H1 (cell line): ENCODE measurements at regions not wholly inside any gene's neighbourhood (a gene's known extent, or its start where the extent isn't known, plus 50 kb on each side); places are given as distances from the start of the nearest gene placed in this dataset.

ENCODE experiments used
- CTCF ChIA-PET: fragments of 300-600 bp; sonication (Branson Sonifier 250); formaldehyde crosslinking; loops from one replicate; lab custom pipeline; 2021; ENCODE audit not compliant: partially characterized antibody; lab: Charles Lee
- POLR2A ChIA-PET: fragments of 300-600 bp; sonication (Branson Sonifier 250); formaldehyde crosslinking; loops from one replicate; lab custom pipeline; 2021; ENCODE audit warnings: inconsistent platforms; ENCODE audit not compliant: partially characterized antibody; lab: Charles Lee
- DNase-seq, 2 experiments: peaks; one replicate each; pipeline versions ENCODE4 v3.0.0 to v3.0.0-alpha.2; 2010 to 2022; ENCODE audit warnings: low spot score in 2 of 2, low read depth in 1 of 2, mixed read lengths in 1 of 2
- FAIRE-seq: peaks from 2 replicates; lab custom pipeline; 2011; peaks lifted over from hg19 to GRCh38; lab: Jason Lieb, UNC
- H2AFZ ChIP-seq: 2 replicates; pipeline ENCODE4 v1.8.1; 2012; ENCODE audit warnings: low read length, inconsistent platforms
- H2AK5ac ChIP-seq: 2 replicates; pipeline ENCODE4 v1.6.1; 2013; ENCODE audit warnings: low read depth, low read length
- H2BK120ac ChIP-seq: replicated peaks from 2 replicates; pipeline ENCODE3; 2013; ENCODE audit warnings: low read depth, low read length, inconsistent platforms
- H2BK12ac ChIP-seq: 2 replicates; pipeline ENCODE4 v1.6.1; 2013; ENCODE audit warnings: low read depth, low read length
- H2BK15ac ChIP-seq: 2 replicates; pipeline ENCODE4 v1.6.1; 2013; ENCODE audit warnings: low read length
- H2BK20ac ChIP-seq: 2 replicates; pipeline ENCODE4 v1.6.1; 2013; ENCODE audit warnings: low read length
- H2BK5ac ChIP-seq: 2 replicates; pipeline ENCODE4 v1.6.1; 2013; ENCODE audit warnings: low read depth, low read length
- H3K14ac ChIP-seq: 2 replicates; pipeline ENCODE4 v1.6.1; 2013; ENCODE audit warnings: inconsistent platforms; ENCODE audit not compliant: insufficient read length
- H3K18ac ChIP-seq: 2 replicates; pipeline ENCODE4 v1.6.1; 2013; ENCODE audit warnings: low read length; ENCODE audit errors: extremely low read depth
- H3K23ac ChIP-seq: 2 replicates; pipeline ENCODE4 v1.6.1; 2013; ENCODE audit warnings: inconsistent platforms; ENCODE audit not compliant: insufficient read length
- H3K23me2 ChIP-seq: 2 replicates; pipeline ENCODE4 v1.6.1; 2013; ENCODE audit warnings: low read depth, low read length
- H3K27ac ChIP-seq: 2 replicates; pipeline ENCODE4 v1.6.1; 2011; ENCODE audit warnings: low read depth, low read length, inconsistent platforms
- H3K27me3 ChIP-seq, 4 experiments: replicated peaks in 1 of 4; 1 replicate in 1 of 4; 2 replicates in 3 of 4; pipeline versions ENCODE4 v1.6.1 to v1.8.1; 2011 to 2013; ENCODE audit warnings: low read length in 3 of 4, mild to moderate bottlenecking in 3 of 4, inconsistent platforms in 2 of 4, mixed read lengths in 2 of 4, moderate library complexity in 1 of 4; ENCODE audit not compliant: control insufficient read depth in 3 of 4, insufficient read depth in 3 of 4; ENCODE audit errors: extremely low read depth in 1 of 4
- H3K36me3 ChIP-seq, 4 experiments: 2 replicates each; pipeline versions ENCODE4 v1.6.1 to v1.8.1; 2011 to 2013; ENCODE audit warnings: mild to moderate bottlenecking in 4 of 4, low read length in 3 of 4, moderate library complexity in 2 of 4, control low read depth in 1 of 4, inconsistent platforms in 1 of 4; ENCODE audit not compliant: insufficient read depth in 4 of 4, control insufficient read depth in 2 of 4
- H3K4ac ChIP-seq: replicated peaks from 2 replicates; pipeline ENCODE3; 2013; ENCODE audit warnings: low read length, low read depth, mixed read lengths, inconsistent platforms; ENCODE audit not compliant: insufficient read length
- H3K4me1 ChIP-seq, 4 experiments: replicated peaks in 1 of 4; 1 replicate in 1 of 4; 2 replicates in 3 of 4; pipeline versions ENCODE4 v1.6.1 to v1.8.1; 2011 to 2013; ENCODE audit warnings: low read length in 3 of 4, inconsistent platforms in 2 of 4, mixed read lengths in 1 of 4; ENCODE audit not compliant: insufficient read depth in 4 of 4, control insufficient read depth in 3 of 4
- H3K4me2 ChIP-seq, 2 experiments: 2 replicates each; pipeline versions ENCODE4 v1.6.1 to v1.8.1; 2011 to 2013; ENCODE audit warnings: low read depth in 2 of 2, low read length in 2 of 2, control low read depth in 1 of 2, inconsistent platforms in 1 of 2, mild to moderate bottlenecking in 1 of 2; ENCODE audit not compliant: insufficient read depth in 1 of 2
- H3K4me3 ChIP-seq, 4 experiments: fragments of 200-600, 300-600 bp in 1 of 4; sonication (generic), shearing (Covaris generic), sonication (Bioruptor Twin) in 1 of 4; 2 replicates each; pipeline versions ENCODE4 v1.5.1 to v1.8.1; 2011 to 2016; ENCODE audit warnings: low read length in 4 of 4, low read depth in 3 of 4, control low read depth in 2 of 4, inconsistent platforms in 2 of 4, mild to moderate bottlenecking in 2 of 4, mixed read lengths in 1 of 4, moderate library complexity in 1 of 4; ENCODE audit not compliant: insufficient read depth in 2 of 4; ENCODE audit errors: extremely low read depth in 1 of 4
- H3K56ac ChIP-seq: replicated peaks from 2 replicates; pipeline ENCODE3; 2013; ENCODE audit warnings: low read depth, mild to moderate bottlenecking, mixed read lengths, low read length, inconsistent platforms; ENCODE audit not compliant: insufficient read length
- H3K79me1 ChIP-seq: 2 replicates; pipeline ENCODE4 v1.6.1; 2013; ENCODE audit warnings: low read depth, low read length, control low read depth
- H3K79me2 ChIP-seq, 2 experiments: 2 replicates each; pipeline versions ENCODE4 v1.6.1 to v1.8.1; 2012 to 2013; ENCODE audit warnings: low read length in 2 of 2, mild to moderate bottlenecking in 2 of 2, inconsistent platforms in 1 of 2; ENCODE audit not compliant: insufficient read depth in 2 of 2, control insufficient read depth in 1 of 2
- H3K9ac ChIP-seq, 4 experiments: replicated peaks in 1 of 4; 1 replicate in 1 of 4; 2 replicates in 3 of 4; pipeline versions ENCODE4 v1.6.1 to v1.8.1; 2011 to 2013; ENCODE audit warnings: low read depth in 3 of 4, low read length in 3 of 4, control low read depth in 2 of 4, mild to moderate bottlenecking in 2 of 4, moderate library complexity in 2 of 4, inconsistent platforms in 1 of 4; ENCODE audit errors: extremely low read depth in 1 of 4
- H3K9me3 ChIP-seq, 2 experiments: 2 replicates each; pipeline versions ENCODE4 v1.6.1 to v1.8.1; 2012 to 2013; ENCODE audit warnings: mild to moderate bottlenecking in 2 of 2, moderate library complexity in 2 of 2, control low read depth in 1 of 2, inconsistent platforms in 1 of 2, low read depth in 1 of 2, low read length in 1 of 2, mixed read lengths in 1 of 2; ENCODE audit not compliant: insufficient read depth in 2 of 2
- H4K20me1 ChIP-seq, 2 experiments: replicated peaks in 1 of 2; 2 replicates each; pipeline versions ENCODE3 to v1.8.1; 2011 to 2013; ENCODE audit warnings: inconsistent platforms in 2 of 2, low read length in 2 of 2, mild to moderate bottlenecking in 1 of 2; ENCODE audit not compliant: insufficient read depth in 2 of 2, control insufficient read depth in 1 of 2
- H4K5ac ChIP-seq: 2 replicates; pipeline ENCODE4 v1.6.1; 2013; ENCODE audit warnings: low read length, low read depth, mixed read lengths, inconsistent platforms; ENCODE audit not compliant: insufficient read length
- H4K8ac ChIP-seq: 2 replicates; pipeline ENCODE4 v1.8.0; 2013; ENCODE audit warnings: mild to moderate bottlenecking, moderate library complexity, low read length, inconsistent platforms; ENCODE audit not compliant: insufficient read depth; ENCODE audit errors: extremely low read depth
- H4K91ac ChIP-seq: replicated peaks from 2 replicates; pipeline ENCODE3; 2013; ENCODE audit warnings: low read length, mixed read lengths, inconsistent platforms; ENCODE audit not compliant: insufficient read length
- EP300 ChIP-seq, 2 experiments: IDR thresholded peaks; 1 replicate in 1 of 2; 2 replicates in 1 of 2; pipeline ENCODE4 v1.6.1; 2011 to 2012; ENCODE audit warnings: low read depth in 2 of 2, low read length in 2 of 2, mild to moderate bottlenecking in 2 of 2, borderline replicate concordance in 1 of 2, inconsistent platforms in 1 of 2, moderate library complexity in 1 of 2
- MAFK ChIP-seq: IDR thresholded peaks from 2 replicates; pipeline ENCODE4 v1.6.1; 2012; ENCODE audit warnings: low read depth, mild to moderate bottlenecking, improper control_type of control experiment, low read length
- RAD21 ChIP-seq, 2 experiments: IDR thresholded peaks in 1 of 2; conservative IDR thresholded peaks in 1 of 2; 2 replicates each; pipeline ENCODE4 v1.6.1; 2011; ENCODE audit warnings: low read depth in 2 of 2, low read length in 2 of 2, improper control_type of control experiment in 1 of 2, inconsistent platforms in 1 of 2, mild to moderate bottlenecking in 1 of 2, moderate library complexity in 1 of 2
- RNF2 ChIP-seq: fragments of 200-900, 300-1000 bp; sonication (generic); IDR thresholded peaks from 2 replicates; pipeline ENCODE4 v1.7.1; 2016; ENCODE audit warnings: borderline replicate concordance, low read depth, mild to moderate bottlenecking, antibody characterized with exemption, low read length; ENCODE audit not compliant: poor library complexity, severe bottlenecking; ENCODE audit errors: missing control alignments
- TCF12 ChIP-seq: IDR thresholded peaks from 2 replicates; pipeline ENCODE4 v1.6.1; 2011; ENCODE audit warnings: low read depth, mild to moderate bottlenecking, low read length
- WGBS, 2 experiments: shearing (Covaris generic) in 1 of 2; methylation state at CpG; one replicate each; pipeline versions ENCODE4 v1.1.6 to v1.1.7; 2013 to 2015; ENCODE audit warnings: low lambda C conversion rate in 2 of 2, mixed read lengths in 2 of 2, inconsistent platforms in 1 of 2, low coverage in 1 of 2, missing lambda C conversion rate in 1 of 2; ENCODE audit not compliant: insufficient replicate concordance in 2 of 2, insufficient coverage in 1 of 2, insufficient read length in 1 of 2; ENCODE audit errors: extremely low coverage in 1 of 2, missing lambda C conversion rate in 1 of 2; 5-methylcytosine and 5-hydroxymethylcytosine counted together
- TF ChIP-seq, protein P1 (sequence below): IDR thresholded peaks from 2 replicates; pipeline ENCODE4 v1.6.1; 2011; ENCODE audit warnings: low read length, improper control_type of control experiment
- TF ChIP-seq, protein P2 (sequence below), 3 experiments: IDR thresholded peaks; 1 replicate in 2 of 3; 2 replicates in 1 of 3; pipeline versions ENCODE4 v1.5.1 to v1.6.1; 2011; ENCODE audit warnings: low read length in 3 of 3, mild to moderate bottlenecking in 3 of 3, inconsistent platforms in 2 of 3, low read depth in 1 of 3, moderate library complexity in 1 of 3; ENCODE audit not compliant: insufficient read depth in 1 of 3; ENCODE audit errors: control extremely low read depth in 1 of 3

- Histone ChIP-seq H3K4me1 (peaks cover 2 to 6% (median 3%) of the 10 kb centered on the region in 4 experiments; a peak in 4 of 7 replicates), H3K23me2 (0 out of 2 replicates have a peak, but pooled peaks cover 2% of the 10 kb centered on the region), H2BK20ac (no peak overlapping the region), H3K14ac (no peak overlapping the region), H2BK5ac (no peak overlapping the region), H3K18ac (no peak overlapping the region), H2BK120ac (no peak overlapping the region), H2AFZ (0 out of 2 replicates have a peak overlapping the region, but pooled peaks have one; percentile 4), H3K36me3 (no peaks in the 10 kb centered on the region), H3K9ac (no peak overlapping the region), H3K56ac (no peak overlapping the region), H3K4me2 (no peak overlapping the region), H2BK15ac (no peak overlapping the region), H3K79me1 (no peaks in the 10 kb centered on the region), H4K91ac (no peak overlapping the region), H2AK5ac (no peak overlapping the region), H3K9me3 (no peaks in the 10 kb centered on the region), H3K23ac (no peak overlapping the region), H3K27me3 (no peaks in the 10 kb centered on the region; a peak in 2 of 7 replicates), H3K79me2 (no peaks in the 10 kb centered on the region), H3K4ac (no peak overlapping the region), H3K27ac (no peak overlapping the region), H4K20me1 (no peaks in the 10 kb centered on the region), H2BK12ac (no peak overlapping the region), H4K8ac (0 out of 2 replicates have a peak overlapping the region, but pooled peaks have one; percentile 35), H4K5ac (no peak overlapping the region), H3K4me3 (no peak overlapping the region)
- DNase-seq (peak in 1 of 2 experiments; percentile 62), FAIRE-seq (no peak)
- 77% methylated on average over 16 of the region's 16 CpGs; no CpG with 5 or more reads in 1 of the 2 experiments for WGBS, 2 experiments
- POLR2A ChIA-PET, result no interaction called here
- CTCF ChIA-PET, result interaction anchor here (0.6 to 4.8 kb wide), 25 partner anchors 9 to 378 kb away, joined by 3 to 18 read pairs (median 3); no protein-coding TSS in a partner anchor
- TF ChIP-seq MAFK, result no peak
- TF ChIP-seq TCF12, result no peak
- TF ChIP-seq, protein P1, sequence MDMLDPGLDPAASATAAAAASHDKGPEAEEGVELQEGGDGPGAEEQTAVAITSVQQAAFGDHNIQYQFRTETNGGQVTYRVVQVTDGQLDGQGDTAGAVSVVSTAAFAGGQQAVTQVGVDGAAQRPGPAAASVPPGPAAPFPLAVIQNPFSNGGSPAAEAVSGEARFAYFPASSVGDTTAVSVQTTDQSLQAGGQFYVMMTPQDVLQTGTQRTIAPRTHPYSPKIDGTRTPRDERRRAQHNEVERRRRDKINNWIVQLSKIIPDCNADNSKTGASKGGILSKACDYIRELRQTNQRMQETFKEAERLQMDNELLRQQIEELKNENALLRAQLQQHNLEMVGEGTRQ, result no peak
- peak; percentile 32 to 37; a peak in 2 of 4 replicates for TF ChIP-seq RAD21 (IDR thresholded peaks at IDR 0.05 in 1 of 2, conservative IDR thresholded peaks at IDR 0.05 in 1 of 2; ENCODE audit: low read depth in 2 of 2, low read length in 2 of 2)
- no peak for TF ChIP-seq RNF2
- TF ChIP-seq EP300 (IDR thresholded peaks at IDR 0.05; ENCODE audit: borderline replicate concordance in 1 of 2, low read depth in 2 of 2, low read length in 2 of 2), result no peak
- TF ChIP-seq, protein P2, sequence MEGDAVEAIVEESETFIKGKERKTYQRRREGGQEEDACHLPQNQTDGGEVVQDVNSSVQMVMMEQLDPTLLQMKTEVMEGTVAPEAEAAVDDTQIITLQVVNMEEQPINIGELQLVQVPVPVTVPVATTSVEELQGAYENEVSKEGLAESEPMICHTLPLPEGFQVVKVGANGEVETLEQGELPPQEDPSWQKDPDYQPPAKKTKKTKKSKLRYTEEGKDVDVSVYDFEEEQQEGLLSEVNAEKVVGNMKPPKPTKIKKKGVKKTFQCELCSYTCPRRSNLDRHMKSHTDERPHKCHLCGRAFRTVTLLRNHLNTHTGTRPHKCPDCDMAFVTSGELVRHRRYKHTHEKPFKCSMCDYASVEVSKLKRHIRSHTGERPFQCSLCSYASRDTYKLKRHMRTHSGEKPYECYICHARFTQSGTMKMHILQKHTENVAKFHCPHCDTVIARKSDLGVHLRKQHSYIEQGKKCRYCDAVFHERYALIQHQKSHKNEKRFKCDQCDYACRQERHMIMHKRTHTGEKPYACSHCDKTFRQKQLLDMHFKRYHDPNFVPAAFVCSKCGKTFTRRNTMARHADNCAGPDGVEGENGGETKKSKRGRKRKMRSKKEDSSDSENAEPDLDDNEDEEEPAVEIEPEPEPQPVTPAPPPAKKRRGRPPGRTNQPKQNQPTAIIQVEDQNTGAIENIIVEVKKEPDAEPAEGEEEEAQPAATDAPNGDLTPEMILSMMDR (IDR thresholded peaks at IDR 0.05; ENCODE audit: control extremely low read depth in 1 of 3, insufficient read depth in 1 of 3, low read depth in 1 of 3, low read length in 3 of 3), result peak; percentile 19 to 56 (median 43)
Observed at GRCh38 chr11:119941636-119942411, 196.1 kb downstream of the TRIM29 start.
